HG03097 (cell line): ENCODE measurements at regions not wholly inside any gene's neighbourhood (a gene's known extent, or its start where the extent isn't known, plus 50 kb on each side); places are given as distances from the start of the nearest gene placed in this dataset.

ENCODE experiments used
- ATAC-seq: cut with Tn5 transposase; IDR thresholded peaks from one replicate; pipeline ENCODE4 v1.9.1; 2021; ENCODE audit not compliant: unreplicated experiment, low FRiP score

DNA sequence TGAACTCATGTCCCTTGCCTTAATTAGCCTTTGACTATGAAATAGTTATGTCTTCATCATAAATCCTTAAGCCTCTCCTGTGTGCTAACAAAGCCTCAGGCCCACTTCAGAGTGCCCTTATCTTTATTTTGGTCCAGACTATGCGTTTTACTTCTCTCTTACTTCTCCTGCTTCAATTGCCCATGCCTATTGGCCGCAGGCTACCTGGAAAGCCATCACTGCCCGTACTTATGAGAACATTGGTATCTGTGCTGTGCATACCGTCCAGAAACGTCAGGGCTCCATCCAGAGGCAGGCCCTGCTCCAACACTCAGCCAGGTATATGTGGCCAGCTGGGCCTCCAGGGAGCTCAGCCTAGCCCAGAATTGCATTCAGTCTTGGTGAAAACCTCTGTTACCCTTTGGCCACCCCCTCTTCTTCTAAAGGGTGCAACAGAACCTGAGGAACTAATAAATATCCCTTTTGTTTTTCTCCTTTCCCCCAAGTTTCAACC lies 212.4 kb upstream of the MTPN start:
- no peak for ATAC-seq

DNA sequence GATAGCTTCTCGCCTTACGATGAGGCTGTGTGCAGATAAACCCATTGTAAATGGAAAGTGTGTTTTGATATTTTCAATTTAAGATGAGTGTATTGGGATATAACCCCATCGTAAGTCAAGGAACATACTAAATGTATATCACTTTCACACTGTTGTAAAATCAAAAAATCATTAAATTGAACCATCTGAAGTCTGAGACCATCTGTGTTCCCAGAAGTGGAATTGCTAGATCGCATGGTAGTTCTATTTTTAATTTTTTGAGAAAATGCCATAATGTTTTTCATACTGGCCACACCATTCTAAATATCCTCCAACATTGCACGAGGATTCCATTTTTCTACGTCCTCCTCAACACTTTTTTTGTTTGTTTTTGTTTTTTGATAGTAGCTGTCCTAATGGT lies 209.1 kb upstream of the MTPN start:
- no peak for ATAC-seq

DNA sequence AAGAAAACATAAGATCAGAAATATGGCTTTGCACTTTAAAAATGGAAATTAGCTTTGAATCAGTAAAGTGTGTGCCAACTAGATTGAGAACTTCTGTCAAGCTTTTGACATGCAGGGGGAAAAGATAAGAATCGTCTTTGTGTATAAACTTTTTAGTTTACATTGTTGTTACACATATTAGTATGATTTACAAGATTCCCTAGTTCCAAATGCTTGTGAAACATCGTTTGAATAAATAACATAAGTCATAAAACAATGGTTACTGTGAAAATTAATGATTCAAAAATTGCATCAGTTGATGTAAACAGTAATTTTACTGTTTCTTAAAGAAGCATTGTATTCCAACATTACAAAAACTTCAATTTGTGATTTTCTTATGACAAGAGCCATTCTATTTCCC lies 207.6 kb upstream of the MTPN start:
- ATAC-seq = no peak

DNA sequence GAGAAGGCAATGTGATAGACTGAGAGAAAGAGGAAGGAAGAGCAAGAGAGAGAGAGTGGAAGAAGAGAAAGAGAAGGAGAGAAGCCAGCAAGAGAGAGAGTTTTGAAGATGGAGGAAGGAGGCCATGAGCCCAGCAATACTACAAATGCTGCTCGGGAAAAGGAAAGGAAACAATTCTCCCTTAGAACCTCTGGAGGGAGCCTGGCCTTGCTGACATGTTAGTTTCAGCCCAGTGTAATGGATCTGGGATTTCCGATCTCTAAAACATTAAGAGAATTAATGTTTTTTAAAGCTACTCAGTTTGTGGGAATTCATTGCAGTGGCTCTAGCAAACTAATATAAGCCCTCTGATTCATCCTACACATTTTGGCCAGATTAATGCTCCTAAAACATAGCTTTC lies 206.8 kb upstream of the MTPN start:
- ATAC-seq = no peak

DNA sequence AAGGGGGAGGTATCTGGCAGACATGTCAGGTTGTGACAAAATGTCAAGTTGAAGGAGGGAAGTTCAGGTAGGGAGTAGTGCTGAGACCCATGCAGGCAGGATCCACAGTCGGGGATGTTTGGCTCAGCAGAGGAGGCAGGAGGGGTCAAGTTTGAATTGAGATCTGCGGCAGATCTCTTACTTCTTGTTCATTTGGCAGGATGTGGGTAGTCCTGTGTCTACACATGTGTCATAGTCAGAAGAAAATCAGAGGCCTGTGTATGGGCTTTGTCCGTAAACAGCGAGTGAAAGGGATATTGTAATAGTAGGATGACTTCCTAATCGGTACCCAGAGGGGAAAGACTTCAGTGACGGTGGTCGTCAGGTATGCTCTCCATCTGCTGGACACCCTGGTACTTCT lies 203.8 kb upstream of the MTPN start:
- ATAC-seq = no peak

DNA sequence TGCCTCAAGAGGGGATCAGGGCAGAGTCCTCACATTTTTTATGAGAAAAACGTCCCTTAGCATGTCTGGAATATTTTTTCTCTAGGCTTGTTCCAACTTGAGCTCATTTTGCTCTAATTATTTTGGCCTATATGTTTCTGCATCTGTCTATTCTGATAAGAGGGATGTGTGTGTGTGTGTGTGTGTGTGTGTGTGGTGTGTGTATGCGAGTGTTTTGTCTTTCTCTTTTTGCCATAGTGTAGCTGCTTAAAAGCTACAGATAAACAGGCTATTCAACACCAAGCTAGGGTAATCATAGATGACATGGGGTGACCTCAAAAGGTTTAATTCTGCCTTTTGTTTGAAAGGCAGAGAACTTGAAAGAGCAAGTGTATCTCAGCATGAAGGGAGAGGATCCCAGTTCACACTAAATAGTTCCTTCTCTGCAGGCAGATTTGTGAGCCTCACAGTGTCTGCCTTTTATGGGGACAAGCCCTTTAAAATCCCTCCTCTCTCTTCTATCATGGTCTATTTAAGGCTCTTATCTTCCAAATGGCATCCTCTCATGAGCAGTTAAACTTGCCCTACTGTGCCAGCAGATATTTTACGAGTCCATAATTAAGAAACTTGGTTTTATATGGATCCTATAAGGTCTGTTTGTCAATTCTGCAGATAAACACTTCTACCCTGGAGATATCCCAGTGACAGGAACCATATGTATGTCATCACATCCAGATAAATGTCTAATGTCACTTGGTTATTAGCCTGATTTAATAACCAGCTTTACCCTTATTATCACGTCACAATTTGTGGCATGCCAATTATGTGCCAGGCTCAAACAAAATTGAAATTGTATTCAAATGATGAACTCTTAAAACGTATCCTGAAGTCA lies 202.9 kb upstream of the MTPN start:
- ATAC-seq = no peak

DNA sequence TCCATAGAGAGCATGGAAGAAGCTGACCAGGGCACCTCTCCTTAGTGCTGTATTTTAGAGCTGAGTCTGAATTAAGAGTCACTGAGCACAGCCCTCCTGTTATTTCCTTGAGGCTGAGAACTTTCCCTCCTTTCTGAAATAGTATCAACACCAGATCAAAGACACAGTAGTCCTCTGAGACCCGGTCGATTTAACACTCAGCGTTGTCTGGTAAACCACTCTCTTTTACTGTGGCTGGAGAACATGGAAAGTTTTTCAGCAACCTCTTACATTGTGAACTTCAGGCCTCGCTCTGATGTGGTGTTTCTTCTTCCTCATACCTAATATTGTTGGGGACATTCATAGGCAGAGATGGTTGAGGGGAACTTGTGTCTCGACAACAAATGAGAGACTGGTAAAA lies 202.0 kb upstream of the MTPN start:
- ATAC-seq = no peak

DNA sequence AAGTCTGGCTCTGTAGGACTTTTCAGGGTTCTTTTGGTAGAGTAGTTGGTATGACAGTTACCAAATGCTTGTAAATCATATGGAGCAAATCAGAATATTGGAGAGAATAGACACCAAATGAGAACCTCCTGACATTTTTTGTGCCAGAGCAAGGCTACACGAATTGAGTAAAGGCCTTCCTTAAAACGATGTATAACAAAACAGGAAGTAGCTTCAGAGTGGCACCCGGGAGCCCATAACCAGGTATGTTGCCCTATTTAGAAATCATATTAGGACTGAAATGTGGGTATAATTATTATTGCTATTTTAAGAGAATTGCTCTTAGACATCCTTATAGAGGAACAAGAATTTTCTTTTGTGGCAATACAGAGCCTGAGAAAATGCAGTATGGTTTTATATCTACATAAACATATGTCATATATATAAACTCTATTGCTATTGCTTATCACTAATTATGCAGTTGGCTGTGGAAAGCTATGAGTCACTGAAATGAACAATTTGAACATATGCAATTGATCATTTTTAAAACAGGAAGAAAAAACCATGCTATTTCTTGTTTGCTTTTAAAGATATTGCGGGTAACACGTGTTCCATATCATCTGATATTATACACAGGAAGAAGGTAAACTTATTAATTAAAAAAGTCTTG lies 197.4 kb upstream of the MTPN start:
- ATAC-seq = no peak

DNA sequence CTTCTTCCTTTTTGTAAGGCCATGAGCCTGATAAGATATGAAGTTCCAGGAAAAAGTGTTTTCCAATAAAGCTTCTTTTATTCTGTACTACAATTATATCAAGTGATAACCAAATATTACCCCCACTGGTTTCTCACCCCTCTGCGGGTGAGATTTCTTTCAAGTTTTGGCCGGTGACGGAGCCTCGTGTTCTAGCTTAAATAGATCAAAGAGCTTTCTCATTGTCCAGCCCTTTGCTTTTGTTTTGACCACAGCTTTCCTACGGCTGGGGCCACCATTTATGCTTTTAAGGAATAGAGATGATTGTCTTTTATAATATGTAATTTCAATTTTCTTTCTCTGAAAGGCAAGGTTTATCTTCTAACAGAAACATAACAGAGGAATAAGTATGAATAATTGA lies 196.7 kb upstream of the MTPN start:
- ATAC-seq = no peak

DNA sequence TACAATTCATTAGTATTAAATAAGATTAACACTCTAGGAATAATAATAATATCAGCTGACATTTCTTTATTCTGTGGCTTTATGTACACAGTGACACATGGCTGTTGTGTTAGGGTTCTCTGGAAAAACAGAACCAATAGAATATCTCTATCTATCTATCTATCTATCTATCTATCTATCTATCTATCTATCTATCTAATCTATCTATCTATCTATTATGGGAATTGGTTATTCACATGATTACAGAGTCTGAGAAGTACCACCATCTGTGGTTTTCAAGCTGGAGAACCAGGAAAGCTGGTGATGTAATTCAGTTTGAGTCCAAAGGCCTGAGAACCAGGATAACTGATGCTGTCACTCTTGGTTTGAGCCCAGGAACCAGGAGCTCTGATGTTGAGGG lies 194.1 kb upstream of the MTPN start:
- no peak for ATAC-seq

DNA sequence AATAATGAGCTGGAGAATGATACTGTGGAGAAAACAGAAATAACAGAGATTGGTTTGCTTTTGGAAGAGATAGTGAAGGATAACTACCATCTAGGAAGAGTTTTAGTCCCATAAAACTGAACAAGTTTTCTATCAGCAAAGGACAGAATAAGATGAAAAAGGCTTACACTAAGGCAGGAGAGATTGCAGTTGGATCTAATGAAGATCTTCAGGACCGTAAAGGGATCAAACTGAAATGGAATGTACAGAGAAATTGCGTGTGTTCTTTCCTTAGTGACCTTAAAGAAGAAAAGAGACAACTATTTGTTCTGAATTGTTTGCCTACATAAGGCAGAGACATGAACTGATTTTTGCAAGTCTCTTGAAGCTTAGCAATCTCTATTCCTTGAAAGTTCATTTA lies 191.7 kb upstream of the MTPN start:
- no peak for ATAC-seq

DNA sequence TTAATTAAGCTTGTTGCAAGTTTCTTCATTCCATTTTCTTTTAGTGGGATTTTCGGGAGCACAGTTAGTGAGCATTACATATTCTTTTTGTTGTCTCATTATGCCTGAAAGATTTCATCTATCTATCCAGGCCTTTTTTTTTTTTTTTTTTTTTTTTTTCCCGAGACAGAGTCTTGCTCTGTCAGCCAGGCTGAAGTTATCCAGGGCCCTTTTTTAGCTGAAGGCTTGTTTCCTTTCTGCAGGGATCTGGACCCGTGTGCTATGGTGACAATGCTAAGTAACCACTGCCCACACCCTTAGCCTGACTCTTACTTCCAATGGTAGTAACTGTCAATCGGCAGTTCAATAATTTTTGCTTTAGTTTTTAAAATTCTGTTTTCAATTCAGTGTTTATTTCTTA lies 190.8 kb upstream of the MTPN start:
- ATAC-seq = no peak

DNA sequence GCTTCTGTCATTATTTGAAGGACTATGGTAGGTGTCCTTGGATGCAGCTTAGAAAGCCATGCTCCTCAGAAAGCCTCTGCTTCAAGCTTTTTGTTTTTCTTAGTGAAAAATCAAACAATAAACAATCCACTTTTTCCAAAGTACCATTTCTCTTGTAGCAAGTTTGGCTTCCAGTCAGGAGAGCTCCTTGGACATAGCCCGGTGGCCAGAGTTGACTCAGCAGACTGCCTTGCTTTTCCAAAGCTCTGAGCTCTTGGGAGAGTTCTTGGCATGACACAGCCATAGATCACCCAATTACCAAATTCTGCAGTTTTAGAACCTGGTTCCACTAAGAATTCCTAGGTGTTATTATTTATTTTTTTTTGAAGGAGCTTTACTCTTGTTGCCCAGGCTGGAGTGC lies 189.4 kb upstream of the MTPN start:
- ATAC-seq = no peak

DNA sequence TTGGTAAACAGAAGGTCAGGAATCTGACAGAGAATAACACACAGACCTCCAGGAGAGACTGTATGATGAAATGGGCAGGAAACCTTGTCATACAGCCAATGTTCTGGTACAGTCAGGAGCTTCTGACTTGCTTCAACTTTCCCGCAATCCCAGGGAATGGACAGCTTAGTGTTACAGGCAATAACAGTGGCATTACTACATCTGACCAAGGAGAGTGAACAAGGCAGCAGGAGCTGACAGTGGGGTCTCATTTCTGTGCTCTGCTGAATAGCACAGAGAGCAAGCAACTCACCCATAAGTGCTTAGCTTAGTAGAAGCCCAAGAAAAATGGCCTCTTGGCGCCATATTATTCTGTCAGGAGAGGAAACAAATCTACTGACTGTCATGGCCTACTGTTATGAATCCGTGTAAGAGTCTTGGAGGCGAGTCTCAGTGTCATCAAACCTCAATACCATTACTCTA lies 186.2 kb upstream of the MTPN start:
- ATAC-seq = no peak

DNA sequence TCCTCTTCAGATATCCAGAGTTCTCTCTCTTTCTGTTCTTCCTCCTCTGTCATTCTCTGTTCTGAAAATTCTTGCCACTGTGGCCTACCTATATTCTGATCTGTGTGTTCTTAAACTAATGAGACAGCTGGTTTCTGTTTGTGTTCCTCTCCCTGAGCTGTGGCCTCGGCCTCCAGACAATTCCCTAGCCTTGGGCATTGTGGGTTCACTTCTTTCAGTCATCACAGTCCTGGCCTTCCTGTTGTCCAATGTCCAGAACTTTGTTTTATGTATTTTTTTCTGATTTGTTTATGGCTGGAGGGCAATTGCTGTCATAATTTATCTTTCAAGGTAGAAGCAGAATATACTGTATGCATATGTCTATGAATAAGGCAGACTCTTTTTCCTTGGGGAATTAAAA lies 173.2 kb upstream of the MTPN start:
- ATAC-seq = no peak

DNA sequence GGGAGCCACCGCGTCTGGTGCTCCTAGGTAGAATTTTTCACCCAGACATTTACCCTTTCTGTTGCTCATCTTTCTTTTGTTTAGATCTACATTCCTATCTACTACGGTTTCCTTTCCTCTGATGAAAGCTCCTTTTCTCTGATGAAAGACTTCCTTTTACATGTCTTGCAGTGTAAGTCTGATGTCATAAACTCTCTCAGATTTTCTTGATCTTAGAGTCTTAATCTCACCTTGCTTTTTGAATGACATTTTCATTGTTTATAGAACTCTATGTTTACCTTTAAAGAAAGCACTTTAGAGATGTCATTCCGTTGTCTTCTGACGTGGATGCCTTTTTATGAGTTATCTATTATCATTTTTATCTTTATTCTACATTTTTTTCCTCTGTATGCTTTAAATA lies 171.8 kb upstream of the MTPN start:
- no peak for ATAC-seq

DNA sequence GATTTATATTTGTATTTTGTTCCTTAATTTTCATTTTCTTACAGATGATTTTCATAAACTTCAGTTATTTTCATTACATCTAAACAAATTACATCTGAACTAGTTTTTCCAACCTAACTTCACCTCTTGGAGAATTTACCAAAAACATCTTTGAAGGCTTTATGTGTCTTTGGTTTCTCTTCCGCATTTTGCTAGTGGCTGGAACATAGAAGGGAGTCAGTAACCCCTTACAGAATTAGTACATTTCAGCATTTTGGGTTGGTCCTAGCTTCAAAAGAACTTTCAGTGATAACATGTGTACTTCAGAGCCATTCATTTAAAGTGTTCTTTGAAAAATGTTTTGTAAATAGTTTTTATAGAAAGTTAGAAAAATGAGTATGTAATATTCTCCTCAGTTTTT lies 169.8 kb upstream of the MTPN start:
- ATAC-seq = no peak

DNA sequence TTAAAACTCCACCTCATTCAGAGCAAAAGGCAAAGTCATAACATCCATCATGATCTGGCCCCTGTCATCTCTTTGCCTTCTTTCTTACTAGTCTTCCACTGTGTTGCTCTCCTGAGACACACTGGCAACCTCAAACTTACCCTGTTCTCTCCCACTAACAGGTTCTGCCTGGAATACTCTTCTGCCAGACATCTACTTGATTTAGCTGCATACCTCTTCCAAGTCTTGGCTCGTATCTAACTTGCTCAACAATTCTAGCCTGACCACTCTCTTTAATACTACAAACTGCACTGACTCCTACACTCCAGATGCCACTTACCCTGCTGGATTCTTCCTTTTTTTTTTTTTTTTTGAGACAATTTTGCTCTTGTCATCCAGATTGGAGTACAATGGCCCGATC lies 167.0 kb upstream of the MTPN start:
- no peak for ATAC-seq

DNA sequence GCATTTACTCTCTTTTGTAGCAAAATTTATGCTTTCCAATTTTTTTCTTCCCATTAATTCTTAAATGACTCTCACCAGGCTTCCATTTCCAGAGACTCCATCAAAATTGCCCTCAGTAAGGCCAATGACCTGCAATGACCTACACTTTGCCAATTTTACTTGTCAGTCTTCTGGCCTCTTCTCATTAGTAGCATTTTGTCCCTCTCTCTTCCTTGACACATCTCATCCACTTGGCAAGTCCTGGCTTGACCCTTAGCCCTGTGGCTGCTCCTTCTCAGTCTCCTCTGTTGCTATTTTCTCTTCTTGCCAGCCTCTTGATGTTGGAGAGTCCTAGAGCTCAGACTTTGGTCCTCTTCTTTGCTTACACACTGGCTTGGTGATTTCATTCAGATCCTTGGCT lies 166.1 kb upstream of the MTPN start:
- ATAC-seq = no peak

DNA sequence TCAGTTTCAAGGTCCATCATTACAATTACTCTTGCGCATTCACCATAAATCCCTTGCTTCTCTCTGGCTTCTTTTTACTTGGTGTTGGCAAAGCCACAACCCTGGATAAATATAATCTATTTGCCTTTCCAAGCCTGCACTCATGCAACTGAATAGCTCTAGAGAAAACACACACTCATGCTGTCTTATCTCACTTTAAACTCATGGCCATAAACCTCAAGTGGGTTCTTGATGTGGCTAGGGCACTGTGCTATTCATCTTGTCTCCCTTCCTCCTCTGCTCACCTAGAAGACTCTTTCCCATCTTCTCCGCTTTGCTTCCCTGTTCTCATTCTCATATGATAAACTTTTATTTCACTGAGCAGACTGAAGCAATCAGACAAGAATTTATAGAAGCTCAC lies 165.4 kb upstream of the MTPN start:
- no peak for ATAC-seq

DNA sequence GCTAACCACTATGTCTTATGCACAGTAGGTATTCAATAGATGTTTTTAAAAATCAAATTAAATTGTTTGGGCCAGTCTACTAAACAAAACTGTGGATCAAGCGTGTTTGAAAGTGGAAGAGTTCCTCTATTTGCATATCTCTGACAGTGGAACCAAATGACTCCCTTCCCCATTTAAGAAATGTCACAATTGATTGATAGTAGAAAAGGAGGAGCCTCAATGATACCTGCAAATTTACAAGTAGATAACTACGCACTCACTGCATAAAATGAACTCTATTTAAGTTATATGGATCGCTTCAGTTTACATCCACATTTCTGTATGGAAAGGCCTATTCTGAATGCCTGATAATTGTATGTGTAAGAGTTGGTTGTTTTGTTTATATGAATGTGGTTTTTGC lies 163.3 kb upstream of the MTPN start:
- no peak for ATAC-seq

DNA sequence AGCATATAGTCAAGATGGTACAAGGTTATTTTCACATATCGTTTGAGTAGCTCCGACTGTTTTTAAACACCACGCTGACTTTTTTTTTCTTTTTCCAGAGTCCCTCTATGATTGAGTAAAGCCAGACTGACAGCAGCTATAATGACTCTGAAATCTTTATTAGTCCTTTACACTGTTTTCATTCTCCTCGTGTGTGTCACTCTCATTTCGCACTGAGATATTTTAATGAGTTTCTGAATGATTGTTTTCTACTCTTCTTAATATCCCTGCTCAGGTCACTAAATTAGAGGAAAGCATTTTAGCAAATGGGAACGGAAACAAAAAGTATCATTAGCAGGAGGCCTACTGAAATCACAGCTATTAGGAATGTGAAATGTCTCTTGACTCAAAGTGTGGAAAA lies 162.3 kb upstream of the MTPN start:
- no peak for ATAC-seq
